ENCODE measurements at regions not wholly inside any gene's neighbourhood (a gene's known extent, or its start where the extent isn't known, plus 50 kb on each side); places are given as distances from the start of the nearest gene placed in this dataset.

GRCh38 chr21:15567191-15567590 is 162.6 kb upstream of the USP25 start:
- no peak for DNase-seq (ENCODE audit: low read depth)
- no peak for TF ChIP-seq CTCF (conservative IDR thresholded peaks at IDR 0.05; ENCODE audit: low read depth, low read length)
- no peak overlapping the region for H3K4me3 ChIP-seq (ENCODE audit: low read length)

DNA sequence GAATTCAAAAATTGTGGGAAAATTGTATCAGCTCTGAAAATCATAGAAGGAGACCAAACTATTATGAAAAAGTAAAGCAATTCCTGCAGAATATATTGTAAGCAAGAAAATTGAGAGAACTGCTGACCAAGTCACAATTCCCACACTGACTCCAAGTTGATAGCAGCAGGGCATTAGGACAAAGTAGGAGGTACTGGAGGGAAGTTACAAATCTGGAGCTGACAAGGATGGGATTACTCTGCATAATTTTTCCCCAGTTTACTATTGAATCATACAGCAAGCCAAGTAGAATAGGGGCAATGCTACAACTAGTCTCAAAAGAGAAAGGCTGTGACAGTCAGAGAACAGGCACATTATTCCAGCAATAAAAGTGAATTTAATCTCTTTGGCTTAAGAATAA is 161.3 kb upstream of the USP25 start:
- no peak for TF ChIP-seq CTCF (conservative IDR thresholded peaks at IDR 0.05; ENCODE audit: low read depth, low read length)
- H3K4me3 ChIP-seq (ENCODE audit: low read length), result no peak overlapping the region
- DNase-seq (ENCODE audit: low read depth), result peak; percentile 38

DNA sequence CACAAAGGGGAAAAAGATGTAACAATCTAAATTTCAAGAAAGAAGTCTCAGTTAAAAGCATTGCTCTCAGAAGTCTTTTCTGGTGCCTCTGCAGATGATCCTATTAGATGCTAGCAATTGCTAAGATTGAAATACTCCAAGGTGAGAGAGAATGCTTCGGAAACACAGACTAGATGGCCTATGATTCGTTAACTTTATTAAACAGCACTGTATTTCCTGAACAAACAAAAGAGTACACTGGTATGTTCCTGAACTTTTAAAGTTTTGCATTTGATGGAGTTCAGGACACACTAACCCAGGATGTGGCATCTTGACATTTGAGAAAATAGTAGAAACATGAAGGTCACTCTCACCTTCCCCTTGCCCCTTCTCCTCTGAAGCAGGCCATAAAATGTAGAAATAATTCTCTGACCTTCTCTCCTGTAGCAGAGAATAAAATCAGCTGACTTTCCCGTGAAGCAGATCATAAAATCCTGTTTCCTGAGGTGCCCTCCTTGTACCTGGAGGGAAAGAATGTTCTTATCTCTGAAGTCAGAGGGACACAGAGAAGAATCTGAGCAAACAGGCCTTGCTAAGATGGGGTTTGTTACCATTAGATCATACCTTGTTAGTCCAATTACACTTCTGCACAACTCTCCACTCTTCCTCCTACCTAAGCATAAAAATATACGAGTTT is 142.9 kb upstream of the USP25 start:
- no peak for DNase-seq (ENCODE audit: low read depth)
- TF ChIP-seq CTCF (conservative IDR thresholded peaks at IDR 0.05; ENCODE audit: low read depth, low read length), result no peak
- no peak overlapping the region for H3K4me3 ChIP-seq (ENCODE audit: low read length)

DNA sequence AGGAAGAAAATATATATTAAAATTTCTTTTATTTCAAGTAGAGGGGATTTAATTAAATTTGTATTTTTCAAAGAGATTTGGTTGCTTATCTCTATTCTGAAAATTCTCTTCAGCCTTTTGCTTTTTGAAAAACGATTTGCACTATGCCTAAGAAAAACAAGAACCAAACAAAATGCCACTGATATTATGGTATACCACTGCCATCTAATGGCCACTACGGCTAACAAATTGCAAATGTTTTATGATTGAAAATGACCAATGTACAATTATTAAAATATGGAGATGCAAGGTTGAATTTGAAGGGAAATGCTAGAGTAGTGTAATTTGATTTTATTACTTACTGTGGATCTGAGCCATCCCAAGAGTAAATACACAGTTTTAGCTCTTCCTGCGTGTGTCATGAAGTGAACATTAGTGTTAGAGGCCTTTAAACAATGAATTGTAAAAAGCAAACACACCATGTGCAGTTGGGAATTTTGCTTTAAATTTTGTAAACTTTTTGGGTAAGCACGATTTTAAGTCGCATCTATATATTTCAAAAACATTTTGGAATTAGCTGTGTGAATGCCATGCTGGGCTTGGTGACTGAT is 137.4 kb upstream of the USP25 start:
- H3K4me3 ChIP-seq (ENCODE audit: low read length), result no peak overlapping the region
- TF ChIP-seq CTCF (conservative IDR thresholded peaks at IDR 0.05; ENCODE audit: low read depth, low read length), result peak; percentile 64
- no peak for DNase-seq (ENCODE audit: low read depth)

- DNase-seq (ENCODE audit: low read depth), result no peak
- H3K4me3 ChIP-seq (ENCODE audit: low read length), result no peak overlapping the region
- no peak for TF ChIP-seq CTCF (conservative IDR thresholded peaks at IDR 0.05; ENCODE audit: low read depth, low read length)
These were observed 136.8 kb upstream of the USP25 start for GRCh38 chr21:15592957-15593356.

DNA sequence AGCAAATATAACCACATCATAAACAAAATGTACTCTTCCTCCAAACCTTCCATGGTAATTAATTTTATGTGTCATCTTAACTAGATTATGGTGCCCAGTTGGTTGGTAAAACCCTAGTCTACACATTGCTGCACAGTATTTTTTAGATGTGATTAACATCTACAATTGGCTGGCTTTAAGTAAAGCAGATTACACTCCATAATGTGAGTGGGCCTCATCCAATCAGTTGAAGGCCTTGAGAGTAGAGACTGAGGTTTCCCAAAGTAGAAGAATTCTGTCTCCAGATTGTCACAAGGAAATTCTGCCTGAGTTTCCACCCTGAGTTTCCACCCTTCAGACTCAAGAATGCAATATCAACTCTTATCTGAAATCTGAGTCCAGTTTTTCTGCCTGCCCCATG is 128.4 kb upstream of the USP25 start:
- TF ChIP-seq CTCF (conservative IDR thresholded peaks at IDR 0.05; ENCODE audit: low read depth, low read length), result no peak
- H3K4me3 ChIP-seq (ENCODE audit: low read length), result no peak overlapping the region
- DNase-seq (ENCODE audit: low read depth), result no peak

GRCh38 chr21:15604413-15604812 is 125.4 kb upstream of the USP25 start:
- no peak overlapping the region for H3K4me3 ChIP-seq (ENCODE audit: low read length)
- TF ChIP-seq CTCF (conservative IDR thresholded peaks at IDR 0.05; ENCODE audit: low read depth, low read length), result no peak
- peak; percentile 92 for DNase-seq (ENCODE audit: low read depth)

Measured in retinal pigment epithelial cell (primary cell).